ENCODE measurements at regions not wholly inside any gene's neighbourhood (a gene's known extent, or its start where the extent isn't known, plus 50 kb on each side); places are given as distances from the start of the nearest gene placed in this dataset.
"Not testable (repeated sequence)": the region's sequence is repeated elsewhere in the genome, so short reads cannot be mapped to it uniquely, and the experiment has no call there.

DNA sequence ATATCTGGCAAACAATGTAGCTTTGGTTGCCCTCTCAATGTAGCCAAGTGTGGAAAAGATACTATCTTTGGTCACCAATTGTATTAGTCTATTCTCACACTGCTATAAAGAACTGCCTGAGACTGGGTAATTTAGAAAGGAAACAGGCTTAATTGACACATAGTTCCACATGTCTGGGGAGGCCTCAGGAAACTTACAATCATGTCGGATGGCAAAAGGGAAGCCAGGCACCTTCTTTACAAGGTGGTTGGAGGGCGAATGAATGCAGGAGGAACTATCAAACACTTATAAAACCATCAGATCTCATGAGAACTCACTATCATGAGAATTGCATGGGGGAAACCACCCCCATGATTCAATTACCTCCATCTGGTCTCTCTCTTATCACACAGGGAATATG, 133.1 kb upstream of the TBCA start:
- no peak for DNase-seq (ENCODE audit: low read depth)

DNA sequence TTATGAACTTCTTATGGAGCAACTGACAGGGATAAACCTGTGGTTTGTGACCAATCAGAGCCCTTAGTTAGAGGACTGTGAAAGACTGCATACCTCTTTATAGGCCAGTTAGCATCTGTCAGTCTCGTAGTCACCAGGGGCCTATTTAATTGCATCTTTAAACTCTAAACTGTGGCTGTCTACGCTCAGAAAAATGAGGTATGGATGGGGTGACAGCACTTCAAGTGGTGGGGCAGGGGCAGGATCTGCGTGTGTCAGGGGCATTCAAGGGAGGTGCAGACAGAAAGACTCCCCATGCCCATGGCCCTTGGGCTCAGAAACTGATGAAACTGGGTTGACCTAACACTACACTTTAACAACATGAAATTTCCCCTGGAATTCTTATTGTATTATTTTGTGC, 132.6 kb upstream of the TBCA start:
- no peak for DNase-seq (ENCODE audit: low read depth)

DNA sequence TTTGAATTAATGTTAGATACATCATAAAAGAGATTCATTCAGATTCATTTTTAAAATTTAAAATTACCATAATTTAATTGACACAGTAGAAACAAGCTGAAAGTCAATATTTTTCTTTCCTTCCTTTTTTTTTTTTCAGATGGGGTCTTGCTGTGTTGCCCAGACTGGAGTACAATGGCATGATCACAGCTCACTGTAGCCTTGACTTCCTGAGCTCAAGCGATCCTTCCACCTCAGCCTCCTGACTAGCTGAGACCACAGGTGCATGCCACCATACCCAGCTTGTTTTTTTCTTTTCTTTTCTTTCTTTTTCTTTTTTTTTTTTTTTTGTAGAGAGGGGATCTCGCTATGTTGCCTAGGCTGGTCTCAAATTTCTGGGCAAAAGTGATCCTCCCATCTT, 131.6 kb upstream of the TBCA start:
- no peak for DNase-seq (ENCODE audit: low read depth)

DNA sequence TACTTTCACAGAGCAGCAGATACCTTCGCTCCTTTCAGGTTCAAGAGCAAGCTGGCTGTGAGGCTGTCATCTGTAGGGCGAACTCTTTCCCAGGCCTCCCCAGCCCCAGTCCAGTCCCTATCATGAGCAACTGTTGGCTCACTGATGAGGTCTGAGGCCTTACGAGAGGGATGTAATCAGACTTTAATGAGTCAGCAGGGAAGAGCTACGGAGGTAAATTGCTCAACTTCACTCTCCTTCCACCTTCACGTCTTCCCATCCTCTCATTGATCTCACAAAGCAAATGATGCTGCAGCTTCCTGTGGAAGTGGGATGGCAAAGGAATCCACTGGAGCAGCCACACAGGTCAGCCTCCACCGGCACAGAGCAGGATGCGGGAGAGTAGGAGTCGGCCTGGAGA, 130.7 kb upstream of the TBCA start:
- DNase-seq (ENCODE audit: low read depth) = no peak

DNA sequence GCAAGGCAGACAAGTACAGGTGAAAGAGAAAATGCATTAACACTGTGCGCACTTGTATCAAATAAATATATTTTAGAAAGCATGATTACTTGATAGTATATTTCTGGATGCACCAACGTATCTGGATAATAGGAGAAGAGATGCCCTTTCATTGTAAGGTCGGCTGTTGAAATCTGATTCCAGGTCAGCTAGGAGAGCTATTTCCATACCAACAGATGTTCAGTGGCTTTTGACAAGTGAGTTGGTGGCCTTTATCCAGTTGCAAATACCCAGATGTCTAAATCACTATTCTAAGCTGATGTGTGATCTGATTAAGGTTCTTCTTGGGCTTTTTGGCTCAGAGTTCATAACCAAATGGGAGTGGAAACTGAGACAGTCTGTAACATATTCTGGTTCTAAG, 128.2 kb upstream of the TBCA start:
- no peak for DNase-seq (ENCODE audit: low read depth)

DNA sequence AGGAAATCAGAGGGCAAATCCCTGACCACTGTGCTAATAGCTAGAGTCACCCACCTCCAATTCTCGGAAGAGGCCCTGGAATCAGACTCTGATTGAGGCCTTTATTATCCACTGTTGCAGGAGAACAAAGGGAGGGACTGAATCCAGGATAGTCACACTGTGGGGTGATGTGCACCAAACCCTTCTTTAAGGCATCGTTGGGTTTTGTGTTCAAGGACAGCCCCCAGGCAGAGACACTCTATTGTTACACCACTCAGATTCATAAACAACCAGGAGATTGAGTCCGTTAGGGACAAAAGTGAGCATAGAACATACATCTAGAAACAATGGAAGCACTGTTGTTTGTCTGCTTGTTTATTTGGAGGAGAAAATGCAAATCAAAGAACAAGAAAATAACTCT, 124.6 kb upstream of the TBCA start:
- DNase-seq (ENCODE audit: low read depth) = no peak

DNA sequence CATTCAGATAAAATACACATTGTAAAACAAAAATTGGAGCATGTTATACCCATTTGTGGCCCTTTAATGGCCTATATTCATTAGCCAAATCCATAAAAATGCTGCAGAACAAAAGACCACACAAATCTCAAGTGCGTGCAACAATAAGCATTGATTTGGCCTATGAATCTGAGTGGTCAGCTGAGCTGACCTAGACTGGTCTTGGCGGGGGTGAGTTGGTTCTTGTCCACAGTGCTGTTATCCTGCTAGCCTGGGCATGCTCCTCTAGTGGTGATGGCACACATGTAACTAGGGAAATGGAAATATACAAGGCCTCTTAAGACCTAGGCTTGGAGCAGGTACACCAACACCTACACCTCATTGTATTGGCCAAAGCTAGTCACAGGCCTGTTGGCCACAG, 122.2 kb upstream of the TBCA start:
- no peak for DNase-seq (ENCODE audit: low read depth)

DNA sequence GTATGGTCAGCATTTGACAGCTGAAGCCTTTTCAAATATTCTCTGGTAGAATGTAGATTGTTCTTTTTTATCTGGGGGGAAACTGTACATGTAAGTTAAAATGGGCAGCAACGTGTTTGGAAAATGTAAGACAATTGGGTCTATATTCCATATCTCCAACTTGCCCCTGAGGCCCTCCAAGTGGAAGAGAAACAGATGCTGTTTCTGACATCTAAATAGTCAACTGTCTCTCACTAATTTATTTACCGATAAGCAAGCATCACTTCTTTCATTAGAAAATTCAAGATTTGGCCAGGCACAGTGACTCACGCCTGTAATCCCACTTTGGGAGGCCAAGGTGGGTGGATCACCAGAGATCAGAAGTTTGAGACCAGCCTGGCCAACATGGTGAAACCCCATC, 120.2 kb upstream of the TBCA start:
- no peak for DNase-seq (ENCODE audit: low read depth)

DNA sequence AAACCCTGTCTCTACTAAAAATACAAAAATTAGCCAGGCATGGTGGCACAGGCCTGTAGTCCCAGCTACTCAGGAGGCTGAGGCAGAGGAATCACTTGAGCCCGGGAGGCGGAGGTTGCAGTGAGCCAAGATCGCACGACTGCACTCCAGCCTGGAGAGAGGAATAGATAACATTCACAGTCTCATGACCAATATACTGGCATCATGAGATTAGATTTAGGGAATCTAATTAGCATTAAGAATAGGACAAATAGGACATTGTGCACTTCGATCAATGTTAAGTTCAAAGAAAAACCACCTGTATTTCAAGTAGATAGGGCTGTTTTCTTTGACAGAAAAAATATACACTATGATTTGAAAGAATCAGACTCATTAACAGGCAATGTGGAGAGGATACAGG, 118.0 kb upstream of the TBCA start:
- DNase-seq (ENCODE audit: low read depth) = not testable (repeated sequence)

DNA sequence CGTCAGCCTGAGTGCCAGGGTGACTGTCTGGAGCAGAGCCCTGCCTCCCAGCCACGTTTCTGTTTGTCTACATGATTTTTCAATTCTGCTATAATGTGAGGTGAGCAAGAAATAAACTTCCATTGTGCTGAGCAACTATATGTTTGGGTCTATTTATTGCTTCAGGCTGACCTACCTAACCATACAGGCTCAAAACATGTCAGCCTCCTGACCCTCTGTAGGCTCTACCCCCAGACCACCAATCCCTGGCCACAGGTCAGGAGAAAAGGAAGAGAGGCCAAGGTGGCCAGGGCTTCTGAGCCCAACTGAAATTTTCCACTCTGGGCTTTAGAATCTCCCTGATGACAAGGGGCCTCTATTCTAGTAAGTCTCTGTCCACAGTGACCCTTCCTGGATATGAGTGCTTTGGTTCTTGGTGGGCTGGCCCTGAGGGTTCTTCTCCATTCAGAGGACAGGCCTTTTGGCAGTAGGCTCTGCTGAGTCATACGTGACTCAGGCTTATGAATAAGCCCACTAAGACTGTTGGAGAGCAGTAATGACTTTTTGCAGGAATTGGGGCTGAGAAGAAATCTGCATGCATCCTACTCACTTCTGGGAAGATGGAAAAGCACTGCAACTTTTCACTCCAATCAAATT, 117.2 kb upstream of the TBCA start:
- DNase-seq (ENCODE audit: low read depth) = no peak

DNA sequence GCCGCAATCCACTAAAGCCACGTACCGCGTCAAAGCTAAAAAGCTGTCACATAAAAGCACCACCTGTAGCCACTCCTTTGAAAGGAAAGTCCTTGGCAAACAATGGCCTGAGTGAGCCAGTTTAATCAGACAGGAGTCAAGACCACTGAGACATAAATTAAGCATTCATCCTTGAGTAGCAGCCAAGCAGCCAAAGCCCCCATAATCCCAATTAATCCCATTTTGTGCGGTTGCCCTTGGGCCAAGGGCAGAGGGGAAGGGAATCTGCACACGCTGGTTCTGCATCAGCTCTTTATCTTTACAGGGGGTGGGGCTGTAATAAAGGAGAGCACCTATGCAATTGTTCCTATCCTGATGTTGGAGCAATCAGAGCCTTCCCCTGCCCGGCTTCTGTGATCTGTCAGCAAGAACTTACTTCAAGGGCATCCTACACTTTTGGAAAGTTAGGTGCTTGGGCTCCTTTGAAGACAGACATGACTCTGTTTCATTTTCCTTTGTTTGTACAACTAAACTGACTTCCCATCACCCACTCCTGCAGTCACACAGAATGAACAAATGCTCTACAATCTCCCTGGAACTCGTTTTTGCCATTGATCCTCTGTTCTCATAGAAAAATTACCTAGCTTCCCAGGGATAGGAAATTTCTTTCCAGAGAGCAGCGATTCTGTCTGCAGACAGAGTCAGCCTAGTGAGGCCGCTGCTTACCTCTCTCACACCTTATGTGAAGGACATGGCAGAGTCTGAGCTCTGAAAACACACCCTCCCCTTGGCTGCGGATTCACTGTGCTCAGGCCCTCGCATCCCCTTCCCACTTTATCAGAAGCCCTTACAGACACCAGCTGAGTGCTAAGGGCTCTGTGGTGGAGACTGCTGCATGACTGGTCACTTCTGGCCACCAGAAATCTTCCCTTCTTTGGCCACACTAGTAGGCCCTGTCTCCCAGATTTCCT, 116.2 kb upstream of the TBCA start:
- no peak for DNase-seq (ENCODE audit: low read depth)

DNA sequence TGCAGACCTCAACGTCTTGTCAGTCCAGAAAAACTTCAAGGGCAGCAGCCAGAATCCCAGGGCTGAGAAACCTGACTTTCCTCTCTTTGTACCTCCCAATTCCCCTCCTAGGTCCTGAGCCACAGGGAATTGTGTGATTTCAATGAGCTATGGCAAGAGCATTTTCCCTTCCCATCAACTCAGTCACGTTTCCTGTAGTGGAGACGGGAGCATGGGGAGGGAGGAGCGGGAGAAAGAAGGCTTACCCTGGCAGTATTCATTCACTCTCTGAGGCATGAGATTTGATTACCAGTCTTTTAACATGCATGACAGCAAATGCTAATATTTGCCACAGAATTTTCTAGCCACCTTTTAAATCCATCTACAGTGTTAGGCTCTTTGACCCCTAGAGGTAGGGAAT, 109.4 kb upstream of the TBCA start:
- DNase-seq (ENCODE audit: low read depth) = no peak

DNA sequence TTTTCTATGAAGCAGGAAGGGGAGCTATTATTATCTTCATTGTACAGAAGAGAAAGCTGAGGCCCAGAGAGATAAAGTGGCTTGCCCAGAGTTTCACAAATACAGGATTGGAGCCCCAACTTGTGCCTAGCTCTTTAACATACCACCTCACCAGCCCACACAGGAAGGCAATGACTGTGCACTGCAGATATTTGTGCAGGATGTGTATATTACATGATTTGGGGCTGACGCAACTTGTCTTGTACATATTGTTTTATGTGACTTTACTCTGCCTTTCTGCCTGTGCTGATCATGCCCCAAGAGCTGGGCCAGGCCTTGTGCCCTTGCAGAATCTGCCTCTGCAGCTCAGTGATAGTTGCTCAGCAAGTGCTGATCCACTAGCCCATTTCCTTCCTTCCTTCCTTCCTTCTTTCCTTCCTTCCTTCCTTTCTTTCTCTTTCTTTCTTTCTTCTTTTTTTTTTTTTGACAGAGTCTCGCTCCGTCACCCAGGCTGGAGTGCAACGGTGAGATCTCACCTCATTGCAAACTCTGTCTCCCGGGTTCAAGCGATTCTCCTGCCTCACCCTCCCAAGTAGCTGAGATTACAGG, 106.6 kb upstream of the TBCA start:
- no peak for DNase-seq (ENCODE audit: low read depth)

DNA sequence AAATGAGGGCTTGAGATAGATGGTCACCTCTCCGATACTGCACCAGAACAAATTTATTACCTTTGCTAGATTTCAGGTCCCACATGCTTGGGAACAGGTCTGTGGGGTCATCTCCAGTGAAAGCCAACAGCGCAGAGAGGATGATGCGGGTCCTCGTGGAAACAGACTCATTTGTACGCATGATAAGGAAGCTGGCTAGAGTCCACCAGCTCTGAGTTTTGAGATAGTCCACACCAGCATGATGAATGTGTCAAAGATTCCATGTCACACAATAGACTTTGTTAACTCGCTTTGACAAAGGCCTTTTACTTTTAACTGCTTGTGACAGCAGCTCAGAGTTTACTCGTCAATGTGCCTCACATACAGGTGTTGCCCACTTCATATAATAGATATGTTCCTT, 105.4 kb upstream of the TBCA start:
- no peak for DNase-seq (ENCODE audit: low read depth)

DNA sequence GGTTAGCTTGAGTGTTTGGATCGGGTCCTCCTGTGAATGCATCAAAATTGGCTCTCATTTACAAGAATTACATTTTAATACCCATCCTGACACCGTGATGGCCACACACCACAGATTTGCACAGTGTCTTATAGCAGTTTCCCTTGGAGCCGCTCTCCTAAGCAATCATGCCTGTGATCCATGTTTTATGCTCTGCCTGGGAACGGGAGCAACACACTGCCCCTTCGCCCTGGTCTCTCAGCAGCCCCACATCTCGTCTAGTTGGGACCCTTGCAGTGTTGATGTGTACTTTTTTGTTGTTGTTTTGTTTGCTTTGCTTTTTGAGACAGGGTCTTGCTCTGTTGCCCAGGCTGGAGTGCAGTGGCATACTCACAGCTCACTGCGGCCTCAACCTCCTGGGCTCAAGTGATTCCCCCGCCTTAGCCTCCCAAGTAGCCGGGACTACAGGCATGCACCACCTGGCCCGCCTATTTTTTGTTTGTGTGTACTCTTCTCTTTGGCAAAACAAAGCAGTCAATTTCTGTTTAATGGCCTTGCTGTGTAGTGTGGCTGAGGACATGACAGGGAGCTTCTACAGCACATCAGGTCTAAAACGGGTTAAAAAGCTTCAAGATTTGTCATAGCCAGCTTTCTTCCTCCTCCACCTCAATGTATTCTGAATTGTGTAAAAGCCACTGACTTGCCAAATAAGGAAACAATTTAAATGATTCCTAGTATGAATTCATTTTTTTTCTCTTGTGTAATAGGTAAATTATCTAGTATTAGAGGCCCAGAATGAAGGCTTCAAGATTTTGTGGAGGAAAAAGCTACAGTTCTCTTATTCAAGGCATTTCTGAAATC, 101.6 kb upstream of the TBCA start:
- no peak for DNase-seq (ENCODE audit: low read depth)

DNA sequence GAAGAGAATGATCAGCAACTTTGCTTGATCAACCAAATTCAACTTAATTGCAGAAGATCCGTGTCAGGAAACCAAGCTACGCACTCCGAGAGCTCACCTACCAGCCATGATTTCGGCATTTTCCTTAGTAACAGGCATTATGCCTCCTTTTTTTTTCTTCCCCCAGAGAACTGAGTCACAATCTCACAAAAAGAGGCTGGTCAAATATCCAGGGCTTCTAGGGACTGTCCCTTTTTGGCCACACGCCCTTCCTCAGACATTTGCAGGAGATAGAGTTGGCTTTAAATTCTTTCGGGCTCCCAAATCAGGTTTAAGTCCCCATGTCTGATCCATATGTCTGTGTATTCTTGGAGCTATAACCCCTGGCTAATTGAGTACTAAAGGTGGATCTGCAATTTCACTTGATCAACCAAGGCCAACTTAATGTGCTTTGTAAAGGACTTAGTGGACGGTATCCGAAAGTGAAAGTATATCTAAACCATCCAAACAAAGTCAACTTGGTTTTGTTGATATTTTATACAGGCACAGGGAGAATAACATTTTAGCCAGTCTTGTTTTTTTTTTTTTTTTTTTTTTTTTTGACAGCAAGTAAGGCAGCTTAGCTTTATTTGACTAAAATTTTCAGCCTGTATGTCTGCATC, 100.8 kb upstream of the TBCA start:
- DNase-seq (ENCODE audit: low read depth) = no peak

DNA sequence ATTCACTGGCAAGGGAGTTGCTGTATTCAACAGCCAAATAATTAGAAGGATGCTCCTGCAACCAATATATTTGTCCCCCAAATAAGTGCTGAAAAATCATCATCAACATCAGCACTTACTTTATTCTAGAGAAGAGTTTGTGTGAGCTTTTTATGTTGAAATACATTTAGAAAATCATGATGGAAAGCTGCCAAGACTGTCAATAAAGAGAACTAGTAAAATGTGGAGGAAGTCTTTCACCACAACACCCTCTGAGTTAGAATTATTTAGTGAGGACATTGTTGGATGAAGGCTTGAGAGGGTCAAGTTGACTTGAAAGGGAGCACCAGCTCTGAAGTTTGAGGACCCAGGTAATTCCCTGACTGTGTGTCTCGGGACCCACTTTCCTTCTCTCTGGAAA, 100.2 kb upstream of the TBCA start:
- no peak for DNase-seq (ENCODE audit: low read depth)

DNA sequence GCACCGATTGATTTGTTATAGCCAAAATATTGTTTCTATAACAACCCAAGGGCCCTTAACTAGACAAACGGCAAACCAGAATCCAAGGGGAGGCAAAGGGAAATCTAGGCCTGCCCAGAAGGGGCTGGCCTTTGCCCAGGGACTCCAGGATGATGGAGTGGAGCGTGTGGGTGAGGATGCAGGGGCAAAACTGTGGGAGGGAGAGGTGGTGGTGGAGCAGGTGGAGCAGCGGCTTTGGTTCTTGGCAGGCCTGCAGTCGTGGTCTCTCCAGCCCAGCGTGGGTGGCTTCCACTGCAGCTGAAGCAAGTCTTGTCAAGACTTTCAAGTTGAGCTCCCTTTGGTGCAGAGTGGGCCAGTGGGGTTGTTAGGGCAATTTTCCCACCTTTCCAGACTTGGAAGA, 98.6 kb upstream of the TBCA start:
- no peak for DNase-seq (ENCODE audit: low read depth)

DNA sequence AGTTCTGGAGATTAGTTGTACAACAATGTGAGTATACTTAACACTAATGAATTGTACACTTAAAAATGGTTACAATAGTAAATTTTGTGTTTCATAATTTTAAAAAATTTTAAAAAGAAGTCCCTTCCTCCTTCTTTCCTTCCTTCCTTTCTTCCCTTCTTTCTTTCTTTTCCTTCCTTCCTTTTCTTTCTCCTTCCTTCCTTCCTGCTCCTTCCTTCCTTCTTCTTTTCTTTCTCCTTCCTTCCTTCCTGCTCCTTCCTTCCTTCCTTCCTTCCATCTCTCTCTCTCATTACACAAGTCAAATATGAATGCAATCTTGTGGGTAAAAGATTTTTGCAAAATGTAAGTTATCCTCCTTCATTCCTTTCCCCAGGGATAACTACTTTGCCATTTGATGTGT, 97.1 kb upstream of the TBCA start:
- DNase-seq (ENCODE audit: low read depth) = no peak

DNA sequence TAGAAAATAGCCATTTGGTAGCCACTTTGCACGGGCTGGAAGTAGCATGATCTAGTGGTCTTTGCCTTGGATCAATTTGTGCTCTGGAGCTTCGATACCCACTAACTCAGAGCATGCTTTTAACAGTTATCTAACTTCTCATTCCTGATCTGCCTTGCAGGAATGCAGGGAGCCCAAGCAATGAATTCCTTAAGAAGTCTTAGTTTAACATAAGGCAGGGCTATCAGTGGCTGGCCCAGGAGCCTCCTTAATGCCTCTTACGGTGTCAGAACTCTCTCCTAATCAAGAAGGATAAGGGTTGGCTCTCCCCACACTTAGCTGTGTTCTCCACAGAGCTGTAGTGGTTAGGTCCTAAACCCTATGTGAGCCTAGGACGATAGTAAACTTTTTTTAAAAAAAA, 95.8 kb upstream of the TBCA start:
- no peak for DNase-seq (ENCODE audit: low read depth)

DNA sequence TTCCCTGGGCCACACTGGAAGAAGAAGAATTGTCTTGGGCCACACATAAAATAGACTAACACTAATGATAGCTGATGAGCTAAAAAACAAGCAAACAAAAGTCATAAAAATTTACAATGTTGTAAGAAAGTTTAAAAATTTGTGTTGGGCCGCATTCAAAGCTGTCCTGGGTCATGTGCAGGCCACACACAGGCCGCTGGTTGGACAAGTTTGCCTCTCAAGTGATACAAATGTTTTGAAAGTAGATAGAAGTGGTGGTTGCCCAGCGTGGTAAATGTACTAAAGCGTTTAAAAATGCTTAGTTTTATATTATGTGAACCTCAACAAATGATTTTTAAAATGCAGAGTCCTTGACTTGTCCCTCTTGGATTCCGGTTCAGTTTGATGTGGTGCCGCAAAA, 94.9 kb upstream of the TBCA start:
- DNase-seq (ENCODE audit: low read depth) = no peak
